Fibroblast of mammary gland (primary cell): ENCODE measurements at regions not wholly inside any gene's neighbourhood (a gene's known extent, or its start where the extent isn't known, plus 50 kb on each side); places are given as distances from the start of the nearest gene placed in this dataset.
"Not testable (repeated sequence)": the region's sequence is repeated elsewhere in the genome, so short reads cannot be mapped to it uniquely, and the experiment has no call there.

ENCODE experiments used
- DNase-seq: peaks from one replicate; pipeline ENCODE4 v3.0.0-alpha.2; 2010; ENCODE audit warnings: low read depth
- H3K4me3 ChIP-seq: 2 replicates; pipeline ENCODE4 v1.5.1; 2011; ENCODE audit warnings: low read depth, mild to moderate bottlenecking, low read length, moderate library complexity; ENCODE audit not compliant: control insufficient read depth
- CTCF ChIP-seq: conservative IDR thresholded peaks from 2 replicates; pipeline ENCODE4 v1.5.1; 2011; ENCODE audit warnings: low read depth, low read length, inconsistent platforms; ENCODE audit not compliant: control insufficient read depth, insufficient read depth

GRCh38 chr11:87722756-87723565, 452.3 kb downstream of the RAB38 start:
- DNase-seq: peak; percentile 23
- peak; percentile 70 for TF ChIP-seq CTCF
- H3K4me3 ChIP-seq: no peak overlapping the region

- DNase-seq: no peak
- no peak for TF ChIP-seq CTCF
- no peak overlapping the region for H3K4me3 ChIP-seq
Observed at GRCh38 chr11:87719326-87720073, 455.7 kb downstream of the RAB38 start.

- DNase-seq: no peak
- H3K4me3 ChIP-seq: no peak overlapping the region
- no peak for TF ChIP-seq CTCF
Observed at GRCh38 chr11:87712802-87713202, 462.4 kb downstream of the RAB38 start.

GRCh38 chr11:87712391-87712790, 462.9 kb downstream of the RAB38 start:
- H3K4me3 ChIP-seq: no peak overlapping the region
- TF ChIP-seq CTCF: no peak
- DNase-seq: no peak

- not testable (repeated sequence) for DNase-seq, H3K4me3 ChIP-seq
Observed at GRCh38 chr11:87703589-87703988, 471.7 kb downstream of the RAB38 start.

GRCh38 chr11:87675993-87676392, 499.2 kb downstream of the RAB38 start:
- TF ChIP-seq CTCF: no peak

GRCh38 chr11:87666730-87667129, 508.5 kb downstream of the RAB38 start:
- DNase-seq: no peak
- no peak for TF ChIP-seq CTCF

More at GRCh38 chr11:87675993-87676392, 499.2 kb downstream of the RAB38 start:
- no peak for DNase-seq
- no peak overlapping the region for H3K4me3 ChIP-seq

More at GRCh38 chr11:87666730-87667129, 508.5 kb downstream of the RAB38 start:
- no peak overlapping the region for H3K4me3 ChIP-seq
